SK-N-SH (cell line): ENCODE measurements at regions not wholly inside any gene's neighbourhood (a gene's known extent, or its start where the extent isn't known, plus 50 kb on each side); places are given as distances from the start of the nearest gene placed in this dataset.

ENCODE experiments used
- CTCF ChIA-PET: fragments of 300-600, 350-600 bp; formaldehyde crosslinking; extraction: SDS; loops from one replicate; lab custom pipeline; 2021; lab: Yijun Ruan, JAX
- POLR2A ChIA-PET: fragments of 350-600 bp; sonication (Branson Sonifier 250); formaldehyde crosslinking; extraction: SDS; loops from one replicate; lab custom pipeline; 2020; ENCODE audit warnings: antibody characterized with exemption, inconsistent platforms; lab: Yijun Ruan, JAX
- DNase-seq: peaks from one replicate; pipeline ENCODE4 v3.0.0; 2012
- H2AFZ ChIP-seq: fragments of 200-600 bp; sonication (generic); 2 replicates; pipeline ENCODE4 v1.8.1; 2016; ENCODE audit warnings: antibody characterized with exemption, mild to moderate bottlenecking, low read depth
- H3F3A ChIP-seq: fragments of 200-600 bp; sonication (generic); replicated peaks from 2 replicates; pipeline ENCODE3; 2016; ENCODE audit warnings: antibody characterized with exemption, mild to moderate bottlenecking; ENCODE audit not compliant: insufficient read depth
- H3K27ac ChIP-seq, 2 experiments: fragments of 200-500 bp in 1 of 2; fragments of 200-600 bp in 1 of 2; sonication (Bioruptor generic) in 1 of 2; sonication (generic), shearing (Covaris generic) in 1 of 2; 2 replicates each; pipeline versions ENCODE4 v1.5.1 to v1.6.1; 2014 to 2016; ENCODE audit warnings: low read depth in 2 of 2, inconsistent platforms in 1 of 2, low read length in 1 of 2, mild to moderate bottlenecking in 1 of 2, mixed read lengths in 1 of 2
- H3K27me3 ChIP-seq: fragments of 200-600 bp; sonication (generic), shearing (Covaris generic); 2 replicates; pipeline ENCODE4 v1.6.1; 2016; ENCODE audit warnings: mixed run types; ENCODE audit not compliant: insufficient read depth
- H3K36me3 ChIP-seq, 2 experiments: fragments of 200-500 bp in 1 of 2; fragments of 200-600 bp in 1 of 2; sonication (Bioruptor generic) in 1 of 2; sonication (generic) in 1 of 2; replicated peaks in 1 of 2; 2 replicates each; pipeline versions ENCODE3 to v1.5.1; 2014 to 2016; ENCODE audit warnings: low read length in 1 of 2, mild to moderate bottlenecking in 1 of 2; ENCODE audit not compliant: insufficient read depth in 2 of 2, control insufficient read depth in 1 of 2
- H3K4me1 ChIP-seq, 2 experiments: fragments of 200-500 bp in 1 of 2; fragments of 200-600 bp in 1 of 2; sonication (Bioruptor generic) in 1 of 2; sonication (generic), shearing (Covaris generic) in 1 of 2; 2 replicates each; pipeline versions ENCODE4 v1.5.1 to v1.6.1; 2014 to 2016; ENCODE audit warnings: low read depth in 1 of 2, low read length in 1 of 2, mixed run types in 1 of 2; ENCODE audit not compliant: insufficient read depth in 2 of 2, control insufficient read depth in 1 of 2
- H3K4me2 ChIP-seq: fragments of 200-600 bp; sonication (generic), shearing (Covaris generic); 2 replicates; pipeline ENCODE4 v1.6.1; 2017; ENCODE audit warnings: mixed run types
- H3K4me3 ChIP-seq, 2 experiments: fragments of 200-500 bp in 1 of 2; fragments of 200-600 bp in 1 of 2; sonication (Bioruptor generic) in 1 of 2; sonication (generic), shearing (Covaris generic) in 1 of 2; 2 replicates each; pipeline versions ENCODE4 v1.5.1 to v1.8.1; 2014 to 2016; ENCODE audit warnings: low read depth in 2 of 2, inconsistent platforms in 1 of 2, low read length in 1 of 2, mild to moderate bottlenecking in 1 of 2, mixed read lengths in 1 of 2, moderate library complexity in 1 of 2
- H3K79me2 ChIP-seq: fragments of 200-600 bp; sonication (generic); 2 replicates; pipeline ENCODE4 v1.8.1; 2017; ENCODE audit warnings: mild to moderate bottlenecking; ENCODE audit not compliant: insufficient read depth
- H3K9ac ChIP-seq: fragments of 200-600 bp; sonication (generic); 2 replicates; pipeline ENCODE4 v1.6.1; 2017; ENCODE audit warnings: mixed run types
- H3K9me2 ChIP-seq: fragments of 200-600 bp; sonication (generic); 2 replicates; pipeline ENCODE4 v1.6.1; 2017; ENCODE audit warnings: mixed run types
- H3K9me3 ChIP-seq: fragments of 200-600 bp; sonication (generic); 2 replicates; pipeline ENCODE4 v1.6.1; 2017; ENCODE audit warnings: mixed run types, mild to moderate bottlenecking, moderate library complexity
- H4K20me1 ChIP-seq: fragments of 200-600 bp; sonication (generic); 2 replicates; pipeline ENCODE4 v1.6.1; 2017; ENCODE audit warnings: mild to moderate bottlenecking, mixed run types; ENCODE audit not compliant: insufficient read depth
- CHD2 ChIP-seq: fragments of 150-350 bp; IDR thresholded peaks from 2 replicates; pipeline ENCODE4 v1.6.1; 2018; ENCODE audit warnings: low read length; ENCODE audit not compliant: partially characterized antibody
- ELF1 ChIP-seq: IDR thresholded peaks from 2 replicates; pipeline ENCODE4 v1.4.0; 2012
- EP300 ChIP-seq, 2 experiments: IDR thresholded peaks; 2 replicates each; pipeline versions ENCODE4 v1.4.0 to v1.6.1; 2012; ENCODE audit warnings: borderline replicate concordance in 1 of 2, low read depth in 1 of 2, low read length in 1 of 2
- FOSL2 ChIP-seq: IDR thresholded peaks from 2 replicates; pipeline ENCODE4 v1.4.0; 2012; ENCODE audit warnings: low read depth, mild to moderate bottlenecking, moderate library complexity, borderline replicate concordance
- FOXJ3 ChIP-seq: sonication (generic); formaldehyde crosslinking; IDR thresholded peaks from 2 replicates; pipeline ENCODE4 v1.5.1; 2020; ENCODE audit warnings: mild to moderate bottlenecking, missing genetic modification reagents
- GABPA ChIP-seq: IDR thresholded peaks from 2 replicates; pipeline ENCODE4 v1.4.0; 2012; ENCODE audit warnings: low read depth, mild to moderate bottlenecking
- GATA2 ChIP-seq: sonication (generic); formaldehyde crosslinking; IDR thresholded peaks from 2 replicates; pipeline ENCODE4 v1.5.0; 2020; ENCODE audit warnings: mild to moderate bottlenecking, missing genetic modification reagents
- JUND ChIP-seq: IDR thresholded peaks from 2 replicates; pipeline ENCODE4 v1.4.0; 2012
- MAX ChIP-seq: IDR thresholded peaks from 2 replicates; pipeline ENCODE4 v1.4.0; 2012; ENCODE audit warnings: low read depth
- NFIC ChIP-seq: IDR thresholded peaks from 2 replicates; pipeline ENCODE4 v1.4.0; 2012; ENCODE audit warnings: borderline replicate concordance
- NRF1 ChIP-seq: IDR thresholded peaks from 2 replicates; pipeline ENCODE4 v1.6.1; 2012; ENCODE audit warnings: low read depth, mild to moderate bottlenecking, low read length
- PBX3 ChIP-seq: IDR thresholded peaks from 2 replicates; pipeline ENCODE4; 2012
- RAD21 ChIP-seq: IDR thresholded peaks from 2 replicates; pipeline ENCODE4 v1.6.1; 2012; ENCODE audit warnings: mild to moderate bottlenecking, low read length
- RCOR1 ChIP-seq: fragments of 150-350 bp; IDR thresholded peaks from 2 replicates; pipeline ENCODE4 v1.6.1; 2017; ENCODE audit warnings: antibody characterized with exemption, low read length
- SIN3A ChIP-seq: IDR thresholded peaks from 2 replicates; pipeline ENCODE4 v1.6.1; 2012; ENCODE audit warnings: low read depth, mild to moderate bottlenecking, low read length, moderate library complexity, borderline replicate concordance
- SMC3 ChIP-seq: IDR thresholded peaks from 2 replicates; pipeline ENCODE4 v1.6.1; 2012; ENCODE audit warnings: low read depth, low read length, improper control_type of control experiment
- TAF1 ChIP-seq: IDR thresholded peaks from 2 replicates; pipeline ENCODE4 v1.6.1; 2012; ENCODE audit warnings: low read depth, mild to moderate bottlenecking, low read length, moderate library complexity, borderline replicate concordance
- TCF12 ChIP-seq: IDR thresholded peaks from 2 replicates; pipeline ENCODE4 v1.4.0; 2012
- TEAD4 ChIP-seq: IDR thresholded peaks from 2 replicates; pipeline ENCODE4 v1.4.0; 2012; ENCODE audit warnings: mild to moderate bottlenecking, borderline replicate concordance; ENCODE audit not compliant: insufficient read depth
- YY1 ChIP-seq: IDR thresholded peaks from 2 replicates; pipeline ENCODE4 v1.4.0; 2012; ENCODE audit warnings: low read depth, mild to moderate bottlenecking
- ZBTB33 ChIP-seq: IDR thresholded peaks from 2 replicates; pipeline ENCODE4 v1.4.0; 2012; ENCODE audit warnings: low read depth, borderline replicate concordance
- WGBS: methylation state at CpG from one replicate; pipeline ENCODE4 v1.1.6; 2017; ENCODE audit warnings: low lambda C conversion rate; 5-methylcytosine and 5-hydroxymethylcytosine counted together

- H3K9ac ChIP-seq: no peak overlapping the region
- H3F3A ChIP-seq: no peaks in the 10 kb centered on the region
- ChIA-PET CTCF (no interaction called here), POLR2A (no interaction called here)
- WGBS: 0% methylated on average over 1 of the region's 1 CpG
- H4K20me1 ChIP-seq: no peaks in the 10 kb centered on the region
- H3K9me2 ChIP-seq: no peaks in the 10 kb centered on the region
- no peaks in the 10 kb centered on the region for H3K9me3 ChIP-seq
- H3K27ac ChIP-seq: no peak overlapping the region
- no peak overlapping the region for H2AFZ ChIP-seq
- H3K4me3 ChIP-seq: no peak overlapping the region
- no peaks in the 10 kb centered on the region for H3K79me2 ChIP-seq
- no peak overlapping the region for H3K4me2 ChIP-seq
- TF ChIP-seq PBX3: no peak
- no peak for TF ChIP-seq RCOR1
- TF ChIP-seq, all 33 proteins: peak for 0
- no peak for DNase-seq
- H3K4me1 ChIP-seq: no peaks in the 10 kb centered on the region
- no peaks in the 10 kb centered on the region for H3K27me3 ChIP-seq
- H3K36me3 ChIP-seq: no peaks in the 10 kb centered on the region
Measured at GRCh38 chr4:75144475-75144874, 211.6 kb downstream of the PARM1 start.

- Histone ChIP-seq H4K20me1 (no peaks in the 10 kb centered on the region), H3K79me2 (no peaks in the 10 kb centered on the region), H2AFZ (no peak overlapping the region), H3K9me2 (no peaks in the 10 kb centered on the region), H3K27ac (peak overlapping the region in 1 of 2 experiments; percentile 21; a peak in 2 of 4 replicates), H3K36me3 (no peaks in the 10 kb centered on the region), H3K4me1 (no peaks in the 10 kb centered on the region), H3K9me3 (no peaks in the 10 kb centered on the region), H3F3A (no peaks in the 10 kb centered on the region), H3K27me3 (no peaks in the 10 kb centered on the region), H3K4me2 (no peak overlapping the region), H3K9ac (no peak overlapping the region), H3K4me3 (no peak overlapping the region)
- POLR2A ChIA-PET: no interaction called here
- CTCF ChIA-PET: no interaction called here
- TF ChIP-seq GATA2 (CRISPR knock-in tag): no peak
- TF ChIP-seq JUND: no peak
- TF ChIP-seq FOXJ3: no peak
- TF ChIP-seq PBX3: no peak
- no peak for TF ChIP-seq RAD21
- TF ChIP-seq CHD2: no peak
- TF ChIP-seq NRF1: no peak
- TF ChIP-seq GABPA: no peak
- TF ChIP-seq RCOR1: no peak
- TF ChIP-seq EP300 (IDR thresholded peaks at IDR 0.05; ENCODE audit: borderline replicate concordance in 1 of 2, low read depth in 1 of 2, low read length in 1 of 2): no peak
- no peak for TF ChIP-seq FOSL2
- no peak for TF ChIP-seq ELF1
- WGBS: 7% methylated on average over 1 of the region's 1 CpG
- DNase-seq: no peak
Measured at GRCh38 chr4:75142850-75143249, 209.9 kb downstream of the PARM1 start.

GRCh38 chr4:75142382-75142781, 209.5 kb downstream of the PARM1 start:
- Histone ChIP-seq H3K4me2 (no peak overlapping the region), H3K9me2 (no peaks in the 10 kb centered on the region), H3F3A (no peaks in the 10 kb centered on the region), H3K4me1 (no peaks in the 10 kb centered on the region), H3K27me3 (no peaks in the 10 kb centered on the region), H3K9ac (no peak overlapping the region), H3K79me2 (no peaks in the 10 kb centered on the region), H3K4me3 (no peak overlapping the region), H2AFZ (no peak overlapping the region), H4K20me1 (no peaks in the 10 kb centered on the region), H3K9me3 (no peaks in the 10 kb centered on the region), H3K27ac (peak overlapping the region in 1 of 2 experiments; percentile 21; a peak in 1 of 4 replicates), H3K36me3 (no peaks in the 10 kb centered on the region)
- WGBS: 1% methylated on average over 2 of the region's 2 CpGs
- POLR2A ChIA-PET: no interaction called here
- CTCF ChIA-PET: no interaction called here
- no peak for DNase-seq
- TF ChIP-seq TCF12 (no peak), FOSL2 (no peak), NRF1 (no peak), TEAD4 (no peak), CHD2 (no peak), SIN3A (no peak), TAF1 (no peak), FOXJ3 (no peak), YY1 (no peak), ELF1 (no peak), GATA2 (CRISPR knock-in tag) (no peak), MAX (no peak), ZBTB33 (no peak), NFIC (no peak), SMC3 (no peak)
